HG03575 (cell line): ENCODE measurements at regions not wholly inside any gene's neighbourhood (a gene's known extent, or its start where the extent isn't known, plus 50 kb on each side); places are given as distances from the start of the nearest gene placed in this dataset.
"Not testable (repeated sequence)": the region's sequence is repeated elsewhere in the genome, so short reads cannot be mapped to it uniquely, and the experiment has no call there.

ENCODE experiments used
- ATAC-seq: cut with Tn5 transposase; IDR thresholded peaks from one replicate; pipeline ENCODE4 v1.9.1; 2021; ENCODE audit not compliant: unreplicated experiment, insufficient number of reproducible peaks, low FRiP score; ENCODE audit errors: extremely low read depth

DNA sequence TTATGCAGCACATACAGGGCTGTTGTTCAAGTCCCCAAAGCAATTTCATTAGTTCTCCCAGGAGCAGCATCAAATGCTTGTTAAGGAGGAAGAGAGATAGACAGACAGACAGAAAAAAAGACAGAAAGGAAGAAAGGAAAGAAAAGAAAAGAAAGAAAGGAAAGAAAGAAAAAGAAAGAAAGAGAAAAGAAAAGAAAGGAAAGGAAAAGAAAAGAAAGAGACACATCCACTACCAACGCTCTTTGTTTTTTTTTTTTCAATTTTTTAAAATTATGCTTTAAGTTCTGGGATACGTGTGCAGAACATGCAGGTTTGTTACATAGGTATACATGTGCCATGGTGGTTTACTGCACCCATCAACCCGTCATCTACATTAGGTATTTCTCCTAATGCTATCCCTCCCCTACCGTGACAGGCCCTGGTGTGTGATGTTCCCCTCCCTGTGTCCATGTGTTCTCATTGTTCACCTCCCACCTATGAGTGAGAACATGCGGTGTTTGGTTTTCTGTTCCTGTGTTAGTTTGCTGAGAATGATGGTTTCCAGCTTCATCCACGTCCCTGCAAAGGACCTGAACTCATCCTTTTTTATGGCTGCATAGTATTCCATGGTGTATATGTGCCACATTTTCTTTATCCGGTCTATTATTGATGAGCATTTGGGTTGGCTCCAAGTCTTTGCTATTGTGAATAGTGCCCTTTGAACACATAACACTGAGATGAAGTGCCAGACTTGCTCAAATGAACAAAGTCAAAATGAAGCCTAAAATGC lies 119.0 kb upstream of the ZNF521 start:
- not testable (repeated sequence) for ATAC-seq

DNA sequence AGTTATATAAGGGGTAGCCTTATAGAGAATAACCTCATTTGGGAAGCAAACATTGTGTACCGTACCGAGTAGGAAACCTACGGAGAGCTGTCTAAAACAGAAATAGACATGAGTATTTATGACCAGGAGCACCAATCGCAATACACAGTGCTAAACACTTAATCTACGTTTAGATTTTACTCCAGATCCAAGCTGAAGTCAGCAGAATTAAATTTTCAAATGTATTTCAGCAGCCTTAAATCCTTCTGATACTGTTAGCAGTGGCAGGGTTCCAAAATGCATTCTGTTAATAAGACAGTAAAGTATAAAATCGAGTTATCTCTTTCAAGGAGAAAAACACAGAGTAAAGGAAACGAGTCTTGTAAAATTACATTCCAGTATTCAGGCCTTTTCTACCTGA lies 118.1 kb upstream of the ZNF521 start:
- no peak for ATAC-seq

DNA sequence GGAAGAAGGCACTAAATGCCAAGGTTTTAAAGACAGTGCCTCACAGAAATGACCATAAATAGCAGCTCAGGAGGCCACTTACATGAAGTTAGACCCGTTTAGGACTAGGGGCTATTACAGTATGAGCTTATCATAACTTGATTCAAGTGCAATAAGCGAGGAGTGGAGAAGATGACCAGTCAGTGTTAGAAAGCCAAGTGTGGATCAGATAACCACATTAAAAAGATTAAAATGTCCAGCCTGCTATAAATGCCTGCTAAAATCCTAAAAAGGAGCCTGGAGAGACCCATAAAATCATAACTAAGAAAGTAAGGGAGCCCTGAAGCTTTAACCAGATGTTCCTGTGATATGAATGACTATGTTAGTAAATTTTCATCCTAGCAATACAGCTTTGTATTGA lies 117.5 kb upstream of the ZNF521 start:
- no peak for ATAC-seq

DNA sequence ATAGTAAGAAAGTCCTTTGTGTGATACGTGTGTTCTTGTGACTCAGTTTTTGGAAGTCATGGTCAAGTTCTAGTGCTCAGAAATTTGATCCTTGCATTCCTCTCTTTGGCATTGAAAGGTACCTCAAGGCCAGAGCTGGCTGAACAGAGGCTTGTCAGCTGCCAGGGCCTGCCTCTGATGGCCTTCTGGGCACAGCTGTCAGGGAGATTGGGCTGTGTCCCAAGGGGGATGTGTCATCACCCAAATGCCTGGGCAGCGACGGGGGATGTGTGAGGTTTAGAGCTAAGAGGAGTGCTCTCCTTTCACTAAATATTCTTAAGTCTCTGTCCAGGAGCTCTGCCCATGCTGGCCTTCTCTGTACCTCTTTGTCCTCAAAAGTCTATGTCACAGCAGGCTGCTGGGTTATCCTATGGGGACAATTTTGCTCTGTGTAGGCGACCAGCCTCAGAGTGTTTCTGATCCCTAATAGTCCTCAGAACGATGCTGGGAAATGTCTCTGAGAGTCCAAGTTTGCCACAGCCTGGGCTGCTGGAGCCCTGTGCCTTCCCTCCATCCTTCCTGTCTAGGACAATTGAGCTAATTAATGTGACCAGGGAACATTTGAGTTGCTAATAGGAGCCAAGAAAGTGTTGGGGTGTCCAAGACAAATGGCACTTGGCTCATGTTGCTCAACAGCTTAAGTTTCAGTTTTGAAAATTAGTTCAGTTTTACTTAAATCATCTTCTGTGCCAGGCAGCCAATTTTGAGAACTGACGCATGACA lies 115.4 kb upstream of the ZNF521 start:
- no peak for ATAC-seq

DNA sequence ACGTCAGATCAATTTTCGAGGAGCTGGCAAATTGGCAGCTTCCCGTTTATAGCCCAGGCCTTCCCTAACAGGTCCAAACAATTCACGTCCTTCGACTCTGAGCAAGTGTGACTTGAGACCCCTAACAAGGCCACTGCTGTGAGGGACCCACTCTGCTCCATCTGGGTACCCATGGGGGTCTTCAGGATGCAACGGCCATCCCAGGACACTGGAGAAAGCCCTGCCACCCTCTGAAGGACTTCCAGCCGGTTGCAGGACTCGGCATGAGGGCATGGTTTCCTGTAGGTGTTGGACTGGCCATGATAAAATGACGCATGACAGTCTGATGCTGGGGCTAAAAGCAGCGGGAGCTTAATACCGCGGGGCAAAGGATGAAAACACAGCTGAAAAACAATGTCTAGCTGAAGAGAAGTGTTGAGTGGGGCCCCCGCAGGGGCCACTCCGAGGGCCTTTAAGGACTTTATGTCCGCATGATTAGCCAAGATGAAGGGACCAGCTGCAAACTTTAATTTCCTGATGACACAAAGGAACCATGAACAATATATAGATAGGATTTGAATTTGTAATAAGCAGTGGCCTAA lies 113.3 kb upstream of the ZNF521 start:
- no peak for ATAC-seq

DNA sequence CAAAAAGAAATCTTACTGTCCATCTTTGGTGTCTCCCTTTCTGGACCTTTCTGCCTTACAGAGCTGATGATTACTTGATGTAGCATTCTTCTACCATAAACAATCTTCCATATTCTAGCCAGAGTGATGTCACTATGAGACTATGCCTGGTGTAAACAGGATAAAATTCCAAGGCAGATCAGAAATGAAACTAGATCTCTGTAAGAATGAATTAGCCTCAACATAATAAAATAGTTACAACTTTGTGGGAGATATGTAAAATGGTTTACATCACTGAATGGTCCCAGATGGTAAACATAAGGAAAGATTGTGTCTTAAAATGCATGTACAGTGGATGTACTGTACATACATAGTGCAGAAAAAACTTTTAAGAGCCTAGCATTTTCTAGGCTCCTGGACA lies 112.3 kb upstream of the ZNF521 start:
- ATAC-seq = no peak

DNA sequence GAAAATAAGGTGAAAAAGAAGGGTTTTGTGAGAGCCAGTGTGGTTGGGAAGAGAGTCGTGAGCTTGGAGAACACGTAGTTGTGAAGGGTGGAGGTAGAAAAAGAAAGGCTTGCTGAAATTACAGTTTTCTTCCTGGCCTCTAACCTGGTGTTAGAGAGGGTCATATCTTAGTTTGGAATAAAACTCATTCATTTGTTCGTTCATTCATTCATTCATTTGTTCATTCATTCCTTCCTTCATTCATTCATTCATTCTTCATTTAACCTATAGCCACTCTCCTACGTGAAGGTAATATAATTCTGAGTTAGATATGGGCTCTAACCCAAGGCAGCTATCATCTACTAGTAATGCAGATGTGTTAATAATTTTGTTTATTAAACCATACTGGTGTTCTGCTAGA lies 111.8 kb upstream of the ZNF521 start:
- no peak for ATAC-seq

DNA sequence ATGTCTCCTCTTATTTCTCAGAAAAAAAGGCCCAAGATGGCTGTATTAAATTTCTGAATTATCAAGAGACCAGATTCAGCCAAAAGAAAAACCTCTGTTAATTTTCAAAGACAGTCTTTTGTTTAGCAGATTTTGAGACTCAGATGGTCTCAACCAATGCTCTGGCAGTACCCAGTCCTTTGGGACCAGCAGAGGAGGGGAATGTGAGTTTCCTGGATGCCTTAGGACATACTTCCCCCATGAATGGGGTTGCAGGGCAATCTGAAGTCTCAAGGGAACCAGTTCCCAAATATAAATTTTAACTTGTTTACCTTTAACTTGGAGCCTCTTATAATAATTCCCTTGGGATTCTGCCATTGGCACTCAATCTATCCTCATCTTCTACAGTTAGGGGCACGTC lies 107.8 kb upstream of the ZNF521 start:
- ATAC-seq = no peak

DNA sequence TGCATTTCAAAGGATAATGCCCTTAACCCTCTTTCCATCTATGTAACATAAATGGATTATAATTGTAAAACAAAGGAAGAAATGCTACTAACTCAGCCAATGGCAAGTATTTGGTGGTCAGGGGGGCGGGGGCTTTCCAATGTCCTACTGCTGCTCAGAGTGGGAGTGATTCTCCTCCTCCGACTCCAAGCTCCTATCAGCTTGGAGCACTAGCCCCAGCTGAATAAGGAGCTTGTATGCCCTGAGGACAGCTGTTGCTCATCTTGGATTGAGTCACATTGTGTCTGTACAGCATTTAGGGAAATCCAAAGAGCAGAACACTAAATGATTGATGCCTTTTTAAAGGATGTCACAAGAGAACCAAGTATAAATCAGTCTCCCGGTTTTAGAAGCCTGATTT lies 105.6 kb upstream of the ZNF521 start:
- no peak for ATAC-seq

DNA sequence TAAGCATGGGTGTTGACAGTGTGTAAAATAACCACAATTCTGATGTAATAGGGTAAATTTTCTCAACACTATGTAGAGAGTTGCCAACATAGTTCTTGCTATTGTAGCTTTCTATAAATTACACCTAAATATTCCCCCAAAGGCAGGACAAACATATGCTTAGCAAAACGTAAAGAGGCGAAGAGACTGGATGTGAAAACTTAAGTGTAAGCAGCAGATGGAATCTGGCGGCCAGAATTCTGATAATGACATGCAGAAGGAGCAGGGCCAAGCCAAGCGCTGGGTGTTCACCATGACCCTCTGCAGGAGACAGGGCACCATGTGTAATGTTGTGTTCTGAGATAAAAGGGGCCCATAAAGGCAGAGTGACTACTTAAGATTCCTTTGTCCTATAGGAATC lies 105.2 kb upstream of the ZNF521 start:
- no peak for ATAC-seq

DNA sequence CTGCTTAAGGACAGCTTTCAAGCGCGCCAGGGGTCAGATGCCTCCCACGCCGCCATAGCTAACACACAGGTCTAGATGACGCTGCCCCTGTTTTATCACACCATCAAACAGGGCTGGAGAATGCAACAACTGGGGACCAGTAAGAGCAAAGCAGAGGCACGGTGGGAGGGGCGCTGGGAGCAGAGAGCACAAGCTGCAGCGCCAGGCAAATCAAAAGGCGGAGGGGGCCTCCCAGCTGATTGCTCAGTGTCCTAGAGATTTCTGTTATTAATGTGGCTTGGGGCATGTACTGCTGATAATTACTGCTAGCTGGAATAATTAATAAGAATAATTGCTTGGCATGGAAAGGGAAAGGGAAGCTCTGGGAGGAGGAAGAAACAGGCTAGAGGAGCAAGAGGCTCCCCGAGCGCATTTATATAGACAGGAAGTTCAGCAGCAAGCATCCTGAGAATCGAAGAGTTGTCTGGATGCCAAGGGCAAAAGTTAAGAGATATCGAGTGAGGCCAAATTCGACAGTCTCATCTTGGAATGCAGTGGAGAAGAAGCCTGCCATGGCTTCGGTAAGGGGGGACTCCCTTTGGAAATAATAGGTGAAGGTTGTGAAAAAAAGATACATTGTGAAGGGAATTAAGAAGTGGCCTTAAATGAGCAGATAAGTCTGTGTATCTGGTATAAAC lies 104.5 kb upstream of the ZNF521 start:
- ATAC-seq = no peak

DNA sequence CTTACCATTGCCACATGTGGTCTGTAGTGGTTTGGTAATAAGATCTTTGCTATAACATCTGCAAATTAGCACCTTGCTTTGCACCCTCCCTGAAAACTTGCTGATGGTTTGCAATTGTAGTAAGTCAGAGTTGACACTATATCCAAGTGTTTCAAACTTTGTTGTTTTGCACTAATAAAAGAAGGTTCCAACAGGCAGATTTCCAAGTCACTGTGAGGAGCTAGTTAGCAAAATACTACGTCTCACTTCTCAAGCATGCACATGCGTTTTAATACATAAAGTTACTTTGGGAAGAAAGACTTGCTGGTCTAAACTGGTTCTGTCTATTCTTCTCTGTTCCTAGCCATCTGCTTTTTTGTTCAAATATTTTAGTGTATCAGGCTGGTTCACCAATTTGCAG lies 103.7 kb upstream of the ZNF521 start:
- ATAC-seq = no peak

DNA sequence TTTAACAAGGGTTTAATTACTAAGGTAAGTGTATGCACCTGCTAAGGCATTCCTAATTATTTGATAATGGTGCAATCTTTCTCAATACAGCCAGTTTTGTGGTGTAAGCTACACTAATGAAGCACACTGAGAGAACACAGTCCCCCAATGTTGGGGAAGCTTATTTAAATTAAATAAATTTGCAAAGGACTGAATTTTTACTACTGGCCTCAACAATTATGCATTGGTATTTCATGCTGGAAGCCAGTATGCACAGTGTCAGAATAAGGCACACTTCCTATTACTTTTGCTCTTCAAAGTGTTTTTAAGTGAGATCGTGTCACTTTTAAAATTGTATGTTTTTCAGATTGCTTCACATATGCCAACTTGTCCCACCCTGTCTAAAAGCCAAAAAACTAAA lies 103.2 kb upstream of the ZNF521 start:
- ATAC-seq = no peak

DNA sequence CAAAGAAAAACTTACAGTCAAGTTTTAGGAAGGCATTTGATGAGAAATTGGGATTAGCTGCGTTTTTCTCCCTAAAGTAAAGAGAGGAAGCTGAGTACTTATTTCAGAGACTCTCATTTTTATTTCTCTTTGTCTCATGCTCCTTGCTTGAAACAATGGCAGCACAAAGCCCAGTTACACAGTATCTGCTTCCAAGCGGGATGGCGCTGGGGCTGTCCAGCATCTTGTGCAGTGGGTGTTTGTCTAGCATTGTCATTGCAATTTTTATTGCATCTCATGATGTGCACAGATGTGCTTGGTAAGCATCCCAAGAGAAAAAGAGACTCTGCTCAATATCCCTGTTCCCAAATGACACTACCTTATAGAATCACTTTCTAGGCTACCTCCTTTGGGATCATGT lies 102.8 kb upstream of the ZNF521 start:
- ATAC-seq = no peak

DNA sequence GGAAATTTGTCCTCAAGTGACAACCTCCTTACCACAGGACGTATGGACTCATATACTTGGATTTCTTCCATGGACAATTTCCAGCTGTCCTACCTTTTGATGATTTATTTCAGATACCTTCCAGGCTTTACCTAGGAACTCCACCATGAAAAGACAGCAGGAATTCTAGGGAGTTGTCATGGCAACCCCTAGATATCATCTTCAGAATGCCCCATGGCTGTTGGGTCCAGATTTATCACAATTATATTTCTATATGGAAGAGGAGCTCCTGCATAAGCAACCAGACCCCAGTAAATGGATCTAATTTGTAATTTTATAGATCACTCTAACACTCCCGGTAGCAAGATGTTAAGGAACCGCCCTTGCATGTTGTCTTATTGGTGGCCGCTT lies 102.3 kb upstream of the ZNF521 start:
- no peak for ATAC-seq

DNA sequence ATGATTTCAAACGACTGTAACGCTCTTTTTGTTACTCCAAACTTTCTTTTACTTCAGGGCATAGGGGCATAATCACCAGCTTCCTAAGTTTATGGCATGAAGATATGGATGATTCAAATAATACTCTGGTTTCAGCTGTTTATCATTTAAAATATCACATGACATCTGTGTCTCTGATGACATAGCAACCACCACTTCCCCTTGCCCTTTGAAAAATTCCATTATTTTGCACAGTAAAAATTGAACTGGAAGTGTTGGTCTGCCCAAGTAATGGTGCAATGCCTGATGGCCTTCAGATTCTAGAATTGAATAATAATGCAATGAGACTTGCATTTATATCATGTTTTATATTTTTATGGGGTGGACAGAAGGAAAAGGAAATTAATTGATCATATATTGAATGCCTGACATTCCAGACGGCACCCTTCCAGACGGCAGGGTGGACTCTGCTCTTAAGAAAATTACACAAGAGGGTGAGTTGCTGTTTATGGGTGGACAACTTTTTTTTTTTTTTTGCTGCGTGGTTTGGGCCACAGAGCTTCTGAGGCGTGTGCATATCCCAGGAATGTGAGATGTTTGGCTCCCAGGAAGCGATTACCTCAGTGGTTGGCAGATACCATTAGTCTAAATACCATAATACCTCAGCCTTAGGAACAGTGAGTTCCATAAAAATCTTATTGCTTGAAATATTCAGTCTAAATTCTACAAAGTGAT lies 101.7 kb upstream of the ZNF521 start:
- no peak for ATAC-seq

DNA sequence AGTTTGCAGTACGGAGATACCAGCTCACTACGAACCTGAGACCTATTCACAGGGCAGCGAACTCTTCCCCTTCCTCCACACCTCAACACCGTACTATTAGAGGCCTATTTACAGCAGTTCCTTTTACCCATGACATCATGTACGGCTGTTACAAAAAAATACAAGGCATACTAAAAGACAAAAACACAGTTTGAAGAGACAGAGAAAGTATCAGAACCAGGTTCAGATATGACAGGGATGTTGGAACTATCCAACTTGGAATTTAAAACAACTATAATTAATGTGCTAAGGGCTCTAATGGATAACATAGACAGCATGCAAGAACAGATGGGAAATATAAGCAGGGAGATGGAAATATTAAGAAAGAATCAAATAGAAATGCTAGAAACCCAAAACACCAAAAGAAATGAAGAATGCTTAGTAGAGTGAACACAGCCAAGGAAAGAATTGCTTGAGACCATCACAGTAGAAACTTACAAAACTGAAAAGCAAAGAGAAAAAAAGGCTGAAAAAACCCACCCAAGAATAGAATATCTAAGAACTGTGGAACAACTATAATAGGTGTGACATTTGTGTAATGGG lies 99.2 kb upstream of the ZNF521 start:
- ATAC-seq = no peak

DNA sequence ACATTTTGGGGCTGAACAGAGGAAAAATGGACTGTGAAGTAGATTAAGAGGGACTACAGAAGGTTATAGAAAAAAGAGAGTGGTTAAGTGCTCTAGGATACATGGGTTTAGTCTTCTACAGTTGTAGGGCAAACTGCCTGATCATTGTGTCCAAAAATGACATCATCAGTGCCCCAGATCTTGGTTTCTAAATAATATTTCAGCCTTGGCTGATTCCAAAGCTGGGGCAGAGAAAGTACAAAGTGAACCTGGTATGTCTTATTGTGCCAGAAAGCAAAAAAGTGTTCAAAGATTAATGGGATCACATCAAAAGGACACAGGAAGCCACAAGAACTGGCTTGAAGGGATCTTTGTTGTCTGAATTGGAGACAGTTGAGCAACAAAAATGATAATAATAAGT lies 97.1 kb upstream of the ZNF521 start:
- no peak for ATAC-seq

DNA sequence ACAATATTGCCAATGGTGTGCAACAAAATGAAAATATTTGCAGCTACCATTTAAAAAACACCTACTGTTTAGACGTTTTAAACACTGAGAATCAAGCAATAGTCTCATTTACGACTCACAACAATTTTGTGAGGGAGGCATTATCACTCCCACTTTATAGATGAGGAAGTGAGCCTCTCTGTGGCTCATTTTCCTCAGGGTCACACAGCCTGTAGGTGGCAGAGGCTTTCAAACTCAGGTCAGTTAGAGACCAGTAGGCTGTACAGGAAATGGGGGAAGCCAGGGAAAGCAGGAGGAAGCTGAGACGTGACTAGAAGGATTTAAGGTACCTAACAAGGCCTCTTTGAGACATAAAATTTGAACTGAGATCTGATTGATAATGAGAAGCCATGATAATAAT lies 95.0 kb upstream of the ZNF521 start:
- ATAC-seq = no peak
